ENCODE measurements at regions not wholly inside any gene's neighbourhood (a gene's known extent, or its start where the extent isn't known, plus 50 kb on each side); places are given as distances from the start of the nearest gene placed in this dataset.

- TF ChIP-seq CTCF (IDR thresholded peaks at IDR 0.05; ENCODE audit: low read length) (no peak), EZH2 (IDR thresholded peaks at IDR 0.05; ENCODE audit: borderline replicate concordance, low read length) (no peak)
Measured at GRCh38 chr3:139198186-139198585, 145.6 kb upstream of the MRPS22 start.
